HG03095 (cell line): ENCODE measurements at regions not wholly inside any gene's neighbourhood (a gene's known extent, or its start where the extent isn't known, plus 50 kb on each side); places are given as distances from the start of the nearest gene placed in this dataset.
A peak's percentile ranks its signal among the peaks of the same experiment; 100 is the strongest.
"Not testable (repeated sequence)": the region's sequence is repeated elsewhere in the genome, so short reads cannot be mapped to it uniquely, and the experiment has no call there.

ENCODE experiments used
- ATAC-seq: cut with Tn5 transposase; IDR thresholded peaks from one replicate; pipeline ENCODE4 v1.9.1; 2021; ENCODE audit warnings: moderate library complexity; ENCODE audit not compliant: unreplicated experiment

DNA sequence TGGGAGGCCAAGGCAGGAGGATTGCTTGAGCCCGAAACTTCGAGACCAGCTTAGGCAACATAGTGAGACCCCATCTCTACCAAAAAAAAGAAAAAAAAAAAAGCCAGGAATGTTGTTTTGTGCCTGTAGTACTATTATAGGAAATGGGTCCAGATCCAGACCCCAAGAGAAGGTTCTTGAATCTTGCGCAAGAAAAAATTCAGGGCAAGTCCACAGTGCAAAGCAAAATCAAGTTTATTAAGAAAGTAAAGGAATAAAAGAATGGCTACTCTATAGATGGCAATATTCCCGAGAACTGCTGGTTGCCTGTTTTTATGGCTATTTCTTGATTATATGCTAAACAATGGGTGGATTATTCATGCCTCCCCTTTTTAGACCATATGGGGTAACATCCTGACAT is 51.2 kb upstream of the RDX start:
- ATAC-seq: no peak

DNA sequence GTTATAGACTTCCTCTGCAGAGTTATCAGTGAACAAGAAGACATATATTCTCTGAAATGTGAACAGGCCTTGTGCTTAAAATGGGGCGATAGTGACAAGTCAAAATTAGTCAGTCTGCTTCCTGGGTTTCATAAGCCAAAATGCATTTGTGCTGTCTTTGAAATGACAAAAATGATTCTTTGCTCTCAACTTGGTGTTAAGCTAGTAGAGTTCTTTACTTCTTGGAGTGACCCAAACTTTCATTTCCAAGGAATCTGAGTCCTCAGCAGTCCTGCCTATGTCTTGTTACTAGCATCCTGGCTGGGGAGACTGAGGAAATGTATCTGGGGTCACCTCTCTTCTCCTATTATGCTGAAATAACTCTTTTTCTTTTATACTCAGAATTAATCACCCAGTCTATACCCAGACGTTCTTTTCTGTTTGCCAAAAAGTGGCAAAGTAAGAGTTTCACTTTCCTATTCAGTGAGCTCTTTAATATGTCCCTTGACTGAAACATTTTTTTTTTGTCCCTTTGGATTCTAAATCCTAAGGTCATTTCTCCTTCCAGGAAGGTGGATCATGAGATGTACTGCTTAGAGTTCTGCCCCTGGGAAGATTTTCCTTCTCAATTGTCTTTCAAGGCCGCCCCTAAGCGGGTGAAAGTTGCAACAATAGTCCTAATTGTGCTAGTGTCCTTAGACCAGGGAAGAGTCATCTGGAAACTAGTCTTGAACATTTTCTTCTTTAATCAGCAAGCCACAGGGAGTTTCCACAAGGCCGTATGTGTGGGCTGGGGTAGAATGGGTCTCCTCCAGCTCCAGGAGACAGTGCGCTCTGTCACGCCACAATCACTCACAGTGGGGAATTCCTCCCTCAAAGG is 53.0 kb upstream of the RDX start:
- ATAC-seq: peak; percentile 79

DNA sequence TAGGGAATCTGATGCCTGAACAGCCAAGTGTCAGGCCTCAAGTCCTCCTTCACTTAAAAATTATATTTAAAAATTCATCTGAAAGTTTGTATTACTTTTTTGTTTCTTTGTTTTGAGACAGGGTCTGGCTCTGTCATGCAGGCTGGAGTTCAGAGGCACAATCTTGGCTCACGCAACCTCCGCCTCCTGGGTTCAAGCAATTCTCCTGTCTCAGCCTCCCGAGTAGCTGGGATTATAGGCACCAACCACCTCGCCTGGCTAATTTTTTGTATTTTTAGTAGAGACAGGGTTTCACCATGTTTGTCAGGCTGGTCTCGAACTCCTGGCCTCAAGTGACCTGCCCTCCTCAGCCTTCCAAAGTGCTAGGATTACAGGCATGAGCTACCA is 53.6 kb upstream of the RDX start:
- ATAC-seq: not testable (repeated sequence)

DNA sequence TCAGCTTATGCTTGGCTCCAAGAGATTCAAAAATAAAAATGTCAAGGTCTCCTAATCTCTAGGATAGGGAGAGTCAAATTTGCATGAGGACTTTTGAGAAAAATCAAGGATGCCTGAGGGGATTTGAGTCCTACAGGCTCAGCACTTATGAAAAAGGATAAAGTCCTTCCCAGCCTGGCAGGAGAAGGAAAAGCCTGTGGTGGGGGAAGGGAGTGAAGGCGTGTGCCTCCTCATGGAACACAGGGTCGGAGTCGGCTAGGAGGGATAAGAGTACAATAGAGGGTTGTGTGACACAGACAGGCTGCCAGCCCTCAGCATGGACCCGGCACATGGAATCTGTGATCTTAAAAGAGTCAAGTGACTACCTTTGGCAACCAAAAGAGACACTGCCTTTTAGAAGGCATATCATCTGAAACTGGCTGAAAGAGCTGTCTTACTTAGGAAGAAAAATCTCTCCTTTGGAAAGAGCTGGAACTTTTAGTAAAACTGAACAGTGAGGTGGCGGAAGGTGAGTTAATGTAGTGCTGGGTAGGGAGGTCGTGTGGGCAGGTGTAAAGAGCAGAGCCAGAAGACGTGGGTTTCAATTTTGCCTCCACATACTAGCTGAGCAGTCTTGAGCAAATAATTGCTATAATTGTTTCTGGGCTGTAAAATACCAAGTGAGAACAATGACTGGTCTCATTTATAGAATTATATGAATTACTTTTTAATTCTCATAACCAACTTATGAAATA is 58.8 kb upstream of the RDX start:
- no peak for ATAC-seq

DNA sequence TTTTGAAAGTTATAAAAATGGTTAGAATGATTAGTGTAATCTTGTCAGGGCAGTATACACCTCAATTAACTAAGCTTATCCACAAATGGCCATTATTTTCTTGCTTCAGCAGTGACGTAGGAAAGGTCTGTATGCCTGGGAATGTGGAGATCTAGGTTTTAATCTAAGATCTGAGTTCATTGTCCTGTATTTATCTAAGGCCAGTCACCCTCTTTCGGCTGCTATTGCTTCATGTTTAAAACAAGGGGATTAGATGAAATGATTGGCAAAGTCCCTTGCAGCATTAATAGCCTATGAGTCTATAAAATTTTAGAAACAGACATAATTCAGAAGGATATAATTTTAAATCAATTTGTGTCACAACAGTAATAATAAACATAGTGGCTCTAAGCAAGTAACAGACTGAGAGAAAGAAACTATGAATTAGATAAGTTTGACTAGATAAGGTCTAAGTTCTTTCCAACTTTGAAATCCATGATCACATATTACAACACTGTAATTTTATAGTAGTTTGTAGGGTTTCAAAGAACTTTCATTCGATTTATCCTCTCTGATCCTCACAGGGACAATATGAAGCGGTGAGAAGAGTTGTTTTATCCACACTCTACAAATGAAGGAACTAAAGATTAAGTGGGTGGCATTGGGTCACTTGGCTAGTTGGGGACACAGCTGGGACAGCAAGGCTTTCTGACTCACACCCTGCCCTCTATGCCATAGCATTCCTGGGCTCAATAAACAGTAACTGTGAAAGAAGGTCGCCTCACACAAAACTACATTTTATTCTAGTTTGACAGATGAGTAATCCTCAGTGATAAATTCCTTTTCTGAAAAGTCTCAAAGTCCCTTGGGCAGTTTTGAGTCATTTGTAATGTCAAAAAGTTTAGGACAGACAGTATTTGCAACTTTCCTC is 60.6 kb upstream of the RDX start:
- ATAC-seq: no peak

DNA sequence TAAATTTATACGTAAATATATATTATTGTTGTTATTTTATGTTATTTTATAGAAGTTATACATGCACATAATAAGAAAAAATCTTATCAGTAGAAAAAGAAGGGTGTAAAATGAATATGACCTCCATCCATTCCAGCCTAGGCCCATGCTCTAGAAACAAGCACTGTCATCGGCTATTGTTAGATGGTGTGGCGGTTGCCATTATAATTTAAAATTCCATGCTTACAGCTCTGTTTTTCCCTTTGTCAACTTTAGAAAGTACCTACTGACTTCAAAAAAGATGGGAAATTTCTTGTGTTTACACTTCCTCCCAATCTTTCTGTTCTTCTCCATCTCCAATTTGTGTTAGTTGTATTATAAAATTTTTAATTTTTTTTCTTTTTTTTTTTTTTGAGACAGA is 61.9 kb upstream of the RDX start:
- no peak for ATAC-seq

DNA sequence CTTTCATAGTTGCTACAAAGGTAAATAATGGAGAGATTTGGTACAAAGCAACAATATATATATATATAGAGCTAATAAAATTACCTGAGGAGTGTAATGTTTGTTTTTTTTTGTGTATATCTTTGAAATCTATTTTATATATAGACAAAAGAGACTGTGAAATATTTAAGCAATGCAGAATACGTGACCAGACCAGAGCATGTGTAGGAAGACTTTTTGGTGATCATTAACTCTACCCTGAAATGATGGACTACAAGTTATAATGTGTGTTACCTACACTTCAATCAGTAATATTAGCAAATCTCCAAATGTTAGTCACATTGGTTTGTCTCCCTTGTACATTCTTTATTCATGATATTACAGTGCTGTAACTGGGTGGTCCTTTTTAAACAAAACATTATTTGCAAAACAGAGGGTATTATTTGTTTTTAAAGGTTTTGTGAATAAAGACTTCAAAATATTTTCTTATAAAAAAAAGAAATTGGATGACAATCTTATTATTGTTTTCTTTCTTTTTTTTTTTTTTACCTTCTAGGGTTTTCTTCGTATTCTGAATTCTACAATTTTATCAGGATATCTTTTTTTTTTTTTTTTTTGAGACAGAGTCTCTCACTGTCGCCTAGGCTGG is 64.5 kb upstream of the RDX start:
- not testable (repeated sequence) for ATAC-seq

DNA sequence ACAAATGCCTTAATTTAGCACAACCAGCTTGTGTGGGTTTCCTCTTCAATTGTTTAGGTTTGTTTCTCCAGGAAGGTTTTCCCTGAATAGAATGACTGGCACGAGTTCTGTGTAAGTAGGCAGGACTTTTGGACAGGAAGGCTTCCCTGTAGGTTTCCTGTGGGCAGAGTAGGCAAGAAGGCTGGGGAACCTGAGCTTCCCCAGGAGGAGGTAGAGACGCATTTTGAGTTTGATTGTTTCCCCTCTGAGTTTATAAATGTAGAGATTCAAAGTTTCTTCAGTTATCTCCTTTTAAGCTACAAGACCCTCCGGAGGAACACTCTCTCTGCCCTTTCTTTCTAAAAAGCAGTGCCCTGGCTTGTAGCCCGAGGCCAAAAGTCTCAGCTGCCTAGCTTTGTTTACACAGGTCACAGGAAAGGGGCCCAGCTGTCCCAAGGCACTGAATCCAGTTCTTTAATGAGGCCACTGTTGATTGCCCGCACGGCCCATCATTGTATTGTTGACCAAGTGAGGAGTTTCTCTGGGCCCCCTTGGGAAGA is 66.6 kb upstream of the RDX start:
- ATAC-seq: no peak

DNA sequence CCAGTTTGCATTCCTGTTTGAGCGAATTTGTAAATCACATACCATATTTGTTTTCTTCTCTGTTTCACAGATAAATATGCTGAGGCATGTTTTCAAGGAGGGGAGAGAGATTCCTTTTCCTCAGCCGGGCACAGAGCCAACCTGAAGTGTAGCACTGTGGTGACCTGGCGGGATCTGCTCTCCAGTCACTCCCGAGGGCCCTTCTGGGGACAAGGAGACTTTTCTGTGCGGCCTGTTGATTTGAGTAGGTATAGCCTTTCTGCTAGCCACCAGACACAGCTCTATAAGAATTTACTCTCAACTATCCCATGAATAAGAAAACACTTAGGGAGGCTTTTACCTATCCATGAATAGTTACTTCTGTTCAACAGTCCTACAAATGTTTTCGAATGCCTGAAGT is 63.5 kb upstream of the FDX1 start:
- no peak for ATAC-seq

DNA sequence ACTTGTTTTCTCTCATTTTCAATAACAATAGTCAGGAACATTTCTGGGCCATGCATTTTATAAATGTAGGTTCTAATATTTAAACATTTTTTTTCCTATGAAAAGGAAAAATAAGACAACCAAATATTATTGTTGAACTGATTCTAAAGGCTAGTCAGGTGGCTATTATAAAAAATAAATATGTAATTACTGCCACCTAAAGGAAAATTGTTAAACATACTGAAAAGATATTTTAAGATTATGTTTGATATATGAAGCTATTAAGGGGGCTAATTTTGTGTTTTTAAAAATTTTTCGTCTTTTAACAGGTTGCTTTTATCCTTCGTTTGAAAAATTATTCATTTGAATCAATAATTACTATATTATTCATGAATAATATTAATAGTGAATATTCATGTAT is 62.2 kb upstream of the FDX1 start:
- no peak for ATAC-seq

DNA sequence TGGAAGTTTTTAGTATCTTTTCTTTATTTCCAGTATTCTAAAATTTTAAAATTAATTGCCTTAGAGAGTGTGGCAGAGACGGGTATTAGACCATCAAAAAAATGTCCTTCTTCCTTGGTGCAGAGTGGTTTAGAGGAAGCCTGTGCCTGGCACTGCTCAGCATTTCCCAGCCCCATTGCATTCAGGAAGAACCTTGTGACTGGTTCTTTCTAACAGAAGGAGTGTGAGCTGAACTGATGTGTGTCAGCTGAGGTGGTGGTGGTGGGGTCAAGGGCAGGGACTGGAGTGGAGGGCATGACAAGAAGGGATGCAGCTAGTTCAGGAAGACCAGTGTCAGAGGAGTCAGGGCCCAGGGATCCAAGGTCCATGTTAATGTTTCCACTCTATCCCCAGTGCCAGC is 58.7 kb upstream of the FDX1 start:
- ATAC-seq: no peak

DNA sequence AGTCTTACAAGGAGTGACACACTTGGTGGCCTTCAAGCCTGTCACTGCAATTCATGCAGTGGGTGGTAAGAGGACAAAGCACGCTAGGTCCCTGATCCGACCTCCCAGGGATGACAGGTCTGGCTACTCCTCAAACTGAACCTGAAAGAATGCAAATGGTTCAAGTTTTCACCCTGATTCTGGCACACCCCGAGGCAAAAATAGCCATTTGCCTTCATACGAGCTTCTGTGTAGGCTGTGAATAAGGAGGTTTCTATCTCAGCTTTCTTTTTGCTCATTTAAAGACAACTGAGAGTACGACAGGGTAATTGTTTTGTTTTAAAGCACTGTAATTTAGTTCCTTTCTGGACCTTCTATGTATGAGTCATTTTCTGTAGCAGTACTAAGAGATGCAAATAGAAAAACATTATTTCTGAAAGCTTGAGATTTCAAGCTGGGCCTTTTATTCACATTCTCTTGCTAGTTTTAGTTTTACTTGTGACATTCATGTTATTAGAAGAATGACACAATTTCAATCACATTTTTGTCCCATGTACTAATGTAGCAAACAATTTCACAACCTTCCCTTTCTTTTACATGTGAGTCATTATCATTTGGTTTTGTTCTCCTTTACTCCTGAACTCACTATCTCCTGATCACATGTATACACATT is 56.6 kb upstream of the FDX1 start:
- peak; percentile 91 for ATAC-seq

DNA sequence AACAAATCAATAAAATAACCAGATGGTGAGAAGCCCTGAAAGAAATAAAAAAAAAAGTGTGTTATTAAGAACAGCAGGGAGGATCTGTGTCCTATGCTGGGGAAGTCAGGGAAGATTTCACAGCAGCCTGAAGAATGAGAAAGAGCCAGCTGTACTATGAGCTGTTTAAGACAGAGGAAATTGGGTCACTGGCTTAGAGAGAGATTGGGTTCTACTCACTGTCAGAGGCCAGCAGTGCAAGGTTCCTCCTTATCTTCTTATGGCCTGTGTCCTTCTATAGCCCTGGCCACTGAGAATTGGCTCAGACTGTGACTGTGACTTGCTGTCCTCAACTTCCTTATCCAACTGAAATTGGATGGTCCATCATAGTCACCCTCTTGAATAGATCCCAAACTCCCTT is 54.8 kb upstream of the FDX1 start:
- no peak for ATAC-seq

DNA sequence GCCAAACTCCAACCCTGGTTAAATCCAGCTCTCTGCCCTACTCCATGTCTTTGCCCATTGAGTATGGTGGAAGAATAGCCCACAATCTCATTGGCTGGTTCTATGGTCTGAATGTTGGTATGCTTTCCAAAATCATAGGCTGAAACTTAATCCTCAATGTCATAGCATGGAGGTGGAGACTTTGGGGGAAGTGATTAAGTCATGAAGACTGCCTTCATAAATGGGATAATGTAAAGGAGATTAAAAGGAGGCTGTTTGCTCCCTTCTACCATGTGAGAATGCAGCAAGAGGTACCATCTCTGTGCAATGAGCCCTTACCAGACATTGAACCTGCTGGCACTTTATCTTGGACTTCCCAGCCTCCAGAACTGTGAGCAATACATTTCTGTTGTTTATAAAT is 54.4 kb upstream of the FDX1 start:
- no peak for ATAC-seq

DNA sequence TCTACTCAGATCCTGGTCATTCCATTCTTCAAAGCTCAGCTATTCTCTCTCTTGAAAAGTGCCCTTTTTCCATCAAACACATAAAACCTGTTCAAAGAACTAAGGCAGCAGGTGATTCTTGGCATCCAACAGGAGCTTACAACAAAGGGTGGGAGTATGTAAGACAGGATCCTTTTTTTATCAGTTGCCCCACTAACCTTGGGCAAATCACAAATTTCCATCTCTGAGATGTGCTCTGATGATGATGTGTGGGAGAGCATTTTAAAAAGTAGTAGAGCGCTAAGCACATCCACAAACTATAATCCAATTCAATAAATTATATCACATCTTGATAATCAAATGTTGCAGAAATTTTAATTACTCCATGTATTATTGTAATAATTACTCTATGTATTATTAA is 53.7 kb upstream of the FDX1 start:
- no peak for ATAC-seq

DNA sequence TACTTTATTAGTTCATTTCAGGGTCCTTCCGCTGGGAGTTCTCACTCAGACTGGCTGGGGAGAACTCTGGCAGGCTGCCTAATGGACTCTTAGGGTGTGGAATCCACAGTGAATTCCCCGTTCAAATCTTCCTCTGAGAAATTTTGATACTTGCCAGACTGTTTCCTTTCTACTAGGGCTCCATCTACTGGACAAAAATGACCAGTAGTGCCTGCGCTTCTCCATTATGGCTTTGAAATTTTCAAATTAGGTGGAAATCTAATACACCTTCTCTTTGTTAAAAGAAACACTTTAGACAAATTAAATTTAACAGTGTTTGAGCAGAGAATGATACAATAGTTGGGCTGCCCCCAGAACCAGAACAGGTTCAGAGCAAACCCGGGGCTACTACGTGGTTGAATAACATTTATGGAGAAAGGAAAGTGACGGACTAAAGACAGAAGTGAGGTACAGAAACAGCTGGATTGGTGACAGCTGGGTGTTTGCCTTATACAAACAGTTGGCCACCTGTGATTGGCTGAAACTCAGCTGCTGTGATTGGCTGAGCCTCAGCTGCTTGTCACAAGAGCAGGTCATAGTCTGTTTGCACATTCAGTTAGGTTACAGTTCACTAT is 52.9 kb upstream of the FDX1 start:
- no peak for ATAC-seq

DNA sequence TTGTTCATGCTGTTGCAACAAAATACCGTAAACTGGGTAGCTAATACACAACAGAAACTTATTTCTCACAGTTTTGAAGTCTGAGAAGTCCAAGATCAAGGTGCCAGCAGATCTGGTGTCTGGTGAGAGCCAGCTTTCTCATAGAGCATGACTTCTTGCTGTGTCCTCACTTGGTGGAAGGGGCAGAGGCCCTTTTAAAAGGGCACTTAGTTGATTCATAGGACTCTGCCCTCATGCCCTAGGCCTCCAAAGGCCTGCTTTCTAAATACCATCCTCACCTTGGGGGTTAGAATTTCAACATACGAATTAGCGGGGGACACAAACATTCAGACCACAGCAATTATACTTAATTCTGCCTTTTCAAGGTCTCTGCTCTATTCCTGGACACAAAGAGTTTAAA is 52.3 kb upstream of the FDX1 start:
- ATAC-seq: no peak

DNA sequence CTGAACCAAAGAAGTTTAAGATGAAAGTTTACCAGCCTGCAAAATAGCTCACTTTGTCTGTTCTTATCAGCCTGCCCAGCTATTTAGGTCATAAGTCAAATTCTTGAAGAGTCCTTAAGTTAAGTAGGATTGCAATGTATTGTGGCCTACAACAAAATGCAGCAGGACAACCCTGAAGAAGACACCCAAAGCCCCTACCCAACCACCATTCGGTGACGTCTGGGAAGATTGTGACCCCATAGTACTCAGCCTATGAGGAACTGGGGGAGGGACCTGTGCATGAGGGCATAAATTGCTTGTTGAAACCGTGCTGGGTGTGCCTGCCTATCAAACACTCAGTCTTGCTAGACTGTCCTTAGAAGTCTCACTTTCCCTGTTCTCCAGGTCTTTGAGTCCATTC is 50.5 kb upstream of the FDX1 start:
- ATAC-seq: no peak

DNA sequence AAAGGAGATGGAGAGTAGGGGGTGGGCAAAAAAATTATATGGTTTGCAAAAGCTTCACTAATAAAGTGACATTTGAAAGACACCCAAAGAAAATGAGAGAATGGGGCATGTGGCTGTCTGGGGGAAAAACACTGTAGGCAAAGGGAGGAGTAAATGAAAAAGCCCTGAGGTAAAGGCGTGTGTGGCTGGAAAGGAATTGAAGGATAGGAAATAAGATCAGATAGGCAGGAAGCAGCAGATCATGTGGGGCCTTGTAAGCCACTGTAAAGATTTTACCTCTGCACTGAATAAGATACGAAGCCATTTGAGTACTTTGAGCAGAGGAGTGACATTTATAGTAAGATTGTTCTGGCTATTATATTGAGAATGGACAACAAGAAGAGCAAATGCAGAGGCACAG is 49.8 kb upstream of the FDX1 start:
- ATAC-seq: no peak
